SK-MEL-5 (cell line): ENCODE measurements at regions not wholly inside any gene's neighbourhood (a gene's known extent, or its start where the extent isn't known, plus 50 kb on each side); places are given as distances from the start of the nearest gene placed in this dataset.
"Not testable (repeated sequence)": the region's sequence is repeated elsewhere in the genome, so short reads cannot be mapped to it uniquely, and the experiment has no call there.

ENCODE experiments used
- DNase-seq: peaks from one replicate; pipeline ENCODE4 v3.0.0-alpha.2; 2016; ENCODE audit warnings: low read depth, low spot score
- in situ Hi-C: cut with HindIII; loops from 2 replicates; pipeline ENCODE4 v1.10.0; 2016; ENCODE audit warnings: low sequenced_read_pairs, high pct_unique_total_duplicates, low pct_unique_long_range_greater_than_20kb

DNA sequence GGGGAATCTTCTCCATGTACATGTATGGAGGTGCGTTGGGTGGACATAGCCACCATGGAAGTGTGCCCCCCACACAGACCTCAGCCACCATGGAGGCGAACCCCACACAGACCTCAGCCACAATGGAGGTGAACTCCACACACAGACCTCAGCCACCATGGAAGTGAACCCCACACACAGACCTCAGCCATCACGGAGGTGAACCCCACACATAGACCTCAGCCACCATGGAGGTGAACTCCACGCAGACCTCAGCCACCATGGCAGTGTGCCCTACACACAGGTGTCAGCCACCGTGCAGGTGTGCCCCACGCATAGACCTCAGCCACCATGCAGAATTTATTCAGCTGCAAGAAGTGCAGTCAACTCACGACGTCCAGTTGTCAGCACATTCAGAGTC, 339.7 kb downstream of the ACTR3B start:
- in situ Hi-C loops: no loop called here
- DNase-seq: no peak

DNA sequence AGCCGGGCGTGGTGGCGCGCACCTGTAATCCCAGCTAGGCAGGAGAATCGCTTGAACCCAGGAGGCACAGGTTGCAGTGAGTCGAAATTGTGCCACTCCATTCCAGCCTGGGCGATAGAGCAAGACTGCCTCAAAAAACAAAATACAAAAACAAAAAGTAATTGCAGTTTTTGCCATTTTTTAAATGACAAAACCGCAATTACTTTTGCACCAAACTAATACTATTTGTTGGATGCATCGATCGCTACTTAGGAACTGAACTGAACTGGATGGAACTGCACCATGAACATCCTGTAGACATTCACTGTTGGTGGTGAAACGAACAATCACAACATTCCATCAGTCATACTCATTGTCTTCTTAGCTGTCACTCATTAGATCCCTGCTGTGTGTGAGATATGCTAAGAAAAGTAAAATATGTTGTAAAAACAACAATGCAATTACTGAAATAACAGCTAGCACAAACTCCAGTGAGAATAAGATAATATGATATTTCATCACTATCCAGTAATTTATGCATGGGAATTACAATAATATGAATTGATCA, 341.2 kb downstream of the ACTR3B start:
- in situ Hi-C loops: no loop called here
- no peak for DNase-seq

DNA sequence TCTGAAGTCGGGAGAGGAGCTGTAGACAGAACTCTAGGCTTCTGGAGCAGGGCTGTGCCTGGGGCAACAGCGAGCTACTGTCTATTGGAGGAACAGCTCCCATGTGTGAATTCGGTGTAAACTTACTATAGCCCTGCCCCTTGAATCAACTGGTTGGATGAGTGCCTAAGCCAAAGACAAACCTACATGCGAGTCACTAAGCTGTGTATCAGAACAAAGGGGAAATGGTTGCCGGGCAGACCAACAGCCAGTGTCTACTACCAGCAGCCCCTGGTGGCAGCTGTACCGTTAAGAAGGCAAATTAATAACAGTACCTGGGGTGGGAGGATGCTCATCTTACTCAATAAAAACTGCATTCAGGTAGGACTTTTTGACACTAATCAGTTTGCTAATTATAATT, 343.6 kb downstream of the ACTR3B start:
- in situ Hi-C loops: no loop called here
- DNase-seq: peak; percentile 10

DNA sequence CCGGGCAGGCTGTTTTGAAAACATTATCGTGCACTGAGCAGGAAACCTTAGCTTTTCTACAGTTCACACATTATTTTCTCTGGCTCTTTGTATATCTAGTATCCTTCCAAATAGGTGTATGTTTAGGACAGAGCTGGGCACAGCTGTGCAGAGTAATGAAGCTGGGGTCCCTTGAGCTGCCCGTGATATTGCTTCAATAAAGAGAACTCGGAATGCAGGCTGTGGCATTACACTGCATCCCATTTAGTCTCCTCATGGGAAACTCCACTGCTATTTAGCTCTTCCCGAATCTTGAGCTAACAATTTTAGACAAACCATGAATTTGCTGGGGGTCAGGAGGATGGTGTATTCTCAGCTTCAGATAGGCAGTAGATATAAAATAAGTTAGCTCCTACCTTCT, 348.3 kb downstream of the ACTR3B start:
- no peak for DNase-seq
- in situ Hi-C loops: no loop called here

DNA sequence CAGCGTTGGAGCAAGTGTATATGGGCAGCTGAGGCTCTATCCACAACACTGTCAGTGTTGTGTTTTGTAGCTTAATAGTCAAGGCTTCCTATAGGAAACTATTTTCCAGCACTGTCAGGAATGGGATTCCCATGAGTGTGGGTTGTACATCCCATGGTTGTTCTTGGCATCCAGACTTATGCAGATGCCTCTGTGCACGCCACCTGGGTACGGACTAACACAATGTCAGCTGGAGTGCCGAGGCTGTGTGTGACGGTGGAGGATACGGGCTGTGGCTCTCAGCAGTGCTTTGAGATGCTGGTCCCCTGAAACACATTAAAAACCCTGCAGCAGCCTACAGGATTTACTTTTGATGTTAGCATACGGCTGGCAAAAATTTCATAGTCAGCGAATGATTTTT, 350.0 kb downstream of the ACTR3B start:
- no peak for DNase-seq
- in situ Hi-C loops: no loop called here

DNA sequence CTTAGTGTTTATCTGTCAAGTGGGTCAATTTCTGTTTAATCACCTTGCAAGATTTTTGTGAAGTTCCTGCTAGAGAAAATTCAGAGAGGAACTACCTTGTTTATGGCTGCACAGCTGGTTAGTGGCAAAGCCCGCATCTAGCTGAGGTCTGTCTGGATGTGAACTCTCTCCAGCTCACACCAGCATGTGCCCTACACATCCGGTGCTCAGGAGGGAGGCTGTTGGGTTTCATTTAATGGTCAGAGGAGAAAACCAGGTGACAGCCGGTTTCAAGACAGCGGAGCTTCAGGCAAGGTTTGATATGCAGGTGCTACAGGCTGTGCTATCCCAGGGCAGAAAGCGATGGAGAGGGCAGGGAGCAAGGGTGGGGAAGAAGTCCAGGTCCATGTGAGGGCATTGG, 351.1 kb downstream of the ACTR3B start:
- no peak for DNase-seq
- in situ Hi-C loops: no loop called here

DNA sequence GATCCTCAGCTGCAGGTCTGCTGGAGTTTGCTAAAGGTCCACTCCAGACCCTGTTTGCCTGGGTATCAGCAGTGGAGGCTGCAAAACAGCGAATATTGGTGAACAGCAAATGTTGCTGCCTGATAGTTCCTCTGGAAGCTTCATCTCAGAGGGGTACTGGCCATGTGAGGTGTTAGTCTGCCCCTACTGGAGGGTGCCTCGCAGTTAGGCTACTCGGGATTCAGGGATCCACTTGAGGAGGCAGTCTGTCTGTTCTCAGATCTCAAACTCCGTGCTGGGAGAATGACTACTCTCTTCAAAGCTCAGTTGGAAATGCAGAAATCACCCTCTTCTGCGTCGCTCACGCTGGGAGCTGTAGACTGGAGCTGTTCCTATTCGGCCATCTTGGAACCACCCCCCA, 362.7 kb downstream of the ACTR3B start:
- in situ Hi-C loops: not testable (repeated sequence)
- DNase-seq: peak; percentile 17

DNA sequence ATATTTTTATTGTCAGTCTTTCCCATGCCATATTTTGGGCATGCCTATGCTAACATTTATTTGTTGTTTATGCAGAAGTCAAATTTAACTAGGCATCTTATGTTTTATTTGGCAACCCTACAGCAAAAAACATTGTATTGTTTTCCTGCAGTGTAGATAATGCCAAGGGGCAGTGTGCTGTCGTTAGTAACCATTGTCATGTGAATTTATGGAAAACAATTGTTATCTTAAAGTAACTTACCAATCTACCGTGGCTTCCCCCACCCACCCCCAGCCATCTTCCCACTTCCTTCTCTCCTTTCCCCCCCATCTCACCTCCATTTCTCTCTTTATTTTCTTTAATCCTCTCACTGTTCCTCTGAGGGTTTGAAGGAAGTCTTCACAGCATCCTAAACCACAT, 370.5 kb downstream of the ACTR3B start:
- no peak for DNase-seq
- in situ Hi-C loops: no loop called here

DNA sequence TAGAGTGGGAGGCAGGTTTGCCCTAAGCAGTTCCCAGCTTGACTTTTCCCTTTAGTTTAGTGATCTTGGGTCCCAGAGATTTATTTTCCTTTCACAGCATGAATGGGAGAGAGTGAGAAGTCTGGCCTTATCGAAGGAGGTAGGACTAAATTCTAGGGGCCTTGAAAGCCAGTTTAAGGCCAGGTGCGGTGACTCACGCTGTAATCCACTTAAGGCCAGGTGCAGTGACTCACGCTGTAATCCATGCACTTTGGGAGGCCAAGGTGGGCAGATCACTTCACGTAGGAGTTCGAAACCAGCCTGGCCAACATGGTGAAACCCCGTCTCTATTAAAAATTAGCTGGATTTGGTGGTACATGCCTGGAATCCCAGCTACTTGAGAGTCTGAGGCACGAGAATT, 392.2 kb downstream of the ACTR3B start:
- in situ Hi-C loops: no loop called here
- DNase-seq: no peak

DNA sequence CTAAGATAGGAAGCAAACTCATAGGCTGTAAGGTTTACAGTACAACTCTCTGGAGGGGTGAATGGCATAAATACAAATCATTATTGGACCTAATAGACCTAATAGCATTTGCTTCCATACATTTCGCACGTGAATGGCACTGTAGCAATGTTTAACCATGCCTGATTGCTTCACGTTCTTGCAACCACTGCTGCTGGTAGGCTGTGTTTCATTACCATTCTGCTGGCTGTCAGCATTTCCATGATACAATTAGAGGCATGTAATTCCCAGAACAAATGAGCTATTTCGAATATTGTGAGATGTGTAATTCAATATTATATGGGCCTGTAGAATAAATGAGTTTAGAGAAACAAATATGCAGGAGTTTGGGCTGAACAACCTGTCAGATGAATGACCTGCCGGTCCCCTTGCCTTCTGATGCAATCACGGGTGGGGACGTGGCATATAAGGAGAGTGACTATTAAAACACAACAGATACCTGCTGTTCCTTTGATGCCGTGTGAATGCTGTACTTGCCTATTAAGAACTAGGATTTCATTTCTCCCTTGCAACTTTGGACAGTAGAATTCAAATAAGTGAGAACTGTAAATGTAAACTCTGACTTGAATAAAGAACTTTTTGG, 393.4 kb downstream of the ACTR3B start:
- no peak for DNase-seq
- in situ Hi-C loops: no loop called here

DNA sequence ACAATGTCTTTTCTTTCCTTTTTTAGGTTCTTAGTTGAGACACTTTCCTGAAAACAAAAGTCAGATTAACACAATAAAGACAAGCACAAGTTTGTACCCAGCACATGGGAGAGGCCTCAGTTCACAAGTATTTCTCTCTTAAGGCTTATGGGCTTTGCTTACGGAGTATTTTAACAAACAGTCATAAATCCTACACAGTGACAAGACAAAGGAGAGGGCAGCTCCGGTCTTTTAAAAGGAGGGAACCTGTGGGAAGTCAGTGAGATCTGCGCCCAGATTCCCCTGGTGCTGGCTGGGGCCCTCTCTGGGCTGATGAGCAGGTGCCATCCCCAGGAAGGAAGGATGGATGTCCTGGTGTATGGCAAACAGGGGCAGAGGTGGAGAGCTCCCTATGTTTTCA, 398.6 kb downstream of the ACTR3B start:
- no peak for DNase-seq

DNA sequence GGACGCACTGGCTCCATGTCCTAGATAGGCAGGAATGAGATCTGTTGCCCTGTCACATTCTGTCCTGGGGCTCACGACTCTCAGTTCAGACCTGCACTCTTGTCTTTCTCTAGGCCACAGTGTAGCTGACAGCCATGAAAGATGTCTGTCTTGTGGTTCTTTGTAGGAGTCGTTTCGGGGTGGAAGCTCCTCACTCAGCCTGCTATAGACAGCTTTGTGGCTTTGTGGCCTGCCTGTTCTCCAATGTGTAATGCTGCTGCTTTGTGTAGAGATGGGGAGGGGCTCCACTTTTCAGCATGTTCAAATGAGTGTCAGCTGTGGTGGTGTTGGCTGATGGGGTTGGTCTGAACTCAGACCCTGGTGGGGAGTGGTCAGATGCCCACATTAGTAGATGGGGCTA, 410.7 kb downstream of the ACTR3B start:
- no peak for DNase-seq
- in situ Hi-C loops: no loop called here

More for the DNA sequence above, 398.6 kb downstream of the ACTR3B start:
- in situ Hi-C loops: no loop called here

DNA sequence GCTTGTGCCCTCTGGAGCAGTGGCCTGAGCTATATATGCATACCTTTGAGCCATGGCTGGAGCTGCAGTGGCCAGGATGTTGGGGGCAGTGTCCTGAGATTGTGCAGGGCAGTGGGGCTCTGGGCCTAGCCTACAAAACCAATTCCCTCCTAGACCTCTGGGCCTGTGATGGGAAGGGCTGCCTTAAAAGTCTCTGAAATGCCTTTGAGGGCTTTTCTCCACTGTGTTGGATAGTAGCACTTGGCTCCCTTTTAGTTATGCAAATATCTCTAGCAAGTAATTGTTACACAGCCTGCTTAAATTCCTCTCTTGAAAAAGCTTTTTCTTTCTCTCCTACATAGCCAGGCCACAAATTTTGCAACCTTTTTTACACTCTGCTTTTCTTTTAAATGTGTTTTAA, 426.4 kb downstream of the ACTR3B start:
- in situ Hi-C loops: no loop called here
- DNase-seq: no peak

DNA sequence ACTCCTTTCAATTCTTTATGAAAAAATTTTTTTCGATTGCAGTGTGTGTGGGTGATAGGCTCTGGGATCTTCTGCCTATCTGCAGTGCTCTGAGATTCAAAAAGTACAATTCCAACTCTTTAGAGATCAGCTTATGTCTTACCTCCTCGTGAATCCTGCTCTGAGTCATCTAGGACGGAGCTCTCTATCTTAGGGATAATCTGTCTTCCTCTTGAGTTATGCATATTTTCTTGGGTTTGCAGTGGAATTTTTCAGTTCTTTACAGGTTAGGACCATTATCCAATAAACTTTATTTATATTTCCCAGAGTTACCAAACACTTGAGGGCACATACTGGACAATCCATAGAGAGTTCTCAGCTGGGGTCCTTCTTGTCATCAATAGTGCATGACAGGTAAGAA, 428.6 kb downstream of the ACTR3B start:
- no peak for DNase-seq
- in situ Hi-C loops: no loop called here

DNA sequence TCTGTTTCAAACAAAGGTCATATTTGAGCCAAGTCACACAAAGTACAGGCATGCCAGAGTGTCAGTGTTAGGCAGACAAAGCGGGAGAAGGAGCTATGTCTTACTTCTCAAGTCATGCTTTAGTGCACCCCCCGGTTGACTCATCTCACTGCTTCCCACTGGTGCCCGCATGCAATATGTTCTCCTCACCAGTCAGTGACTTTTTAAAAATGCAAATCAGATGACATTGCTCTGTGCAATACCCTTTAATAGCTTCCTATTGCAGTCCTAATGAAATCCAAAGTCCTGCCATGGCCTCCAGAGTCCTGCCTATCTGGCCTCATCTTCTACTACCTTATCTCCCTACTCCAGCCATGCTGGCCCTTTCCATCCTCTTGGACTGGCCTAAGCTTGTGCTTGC, 429.1 kb downstream of the ACTR3B start:
- DNase-seq: peak; percentile 20
- in situ Hi-C loops: no loop called here

DNA sequence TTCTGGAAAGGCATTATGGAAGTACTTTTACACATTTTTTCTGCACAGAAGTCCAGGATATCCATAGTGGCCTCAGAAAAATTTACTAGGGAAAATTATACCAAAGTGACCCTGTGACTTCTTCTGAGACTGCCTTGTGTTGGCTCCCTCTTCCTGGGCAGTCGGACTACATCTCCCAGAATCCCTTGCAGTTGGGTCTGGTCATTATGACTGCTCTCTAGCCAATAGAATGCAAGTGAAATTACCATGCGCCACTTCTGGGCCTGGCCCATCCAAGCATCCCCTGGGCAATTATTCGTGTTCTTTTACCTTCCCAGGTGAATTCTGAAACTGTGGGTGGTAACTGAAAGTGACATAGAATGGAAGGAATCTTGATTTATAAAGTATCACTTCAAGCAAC, 430.9 kb downstream of the ACTR3B start:
- in situ Hi-C loops: no loop called here
- DNase-seq: peak; percentile 86

DNA sequence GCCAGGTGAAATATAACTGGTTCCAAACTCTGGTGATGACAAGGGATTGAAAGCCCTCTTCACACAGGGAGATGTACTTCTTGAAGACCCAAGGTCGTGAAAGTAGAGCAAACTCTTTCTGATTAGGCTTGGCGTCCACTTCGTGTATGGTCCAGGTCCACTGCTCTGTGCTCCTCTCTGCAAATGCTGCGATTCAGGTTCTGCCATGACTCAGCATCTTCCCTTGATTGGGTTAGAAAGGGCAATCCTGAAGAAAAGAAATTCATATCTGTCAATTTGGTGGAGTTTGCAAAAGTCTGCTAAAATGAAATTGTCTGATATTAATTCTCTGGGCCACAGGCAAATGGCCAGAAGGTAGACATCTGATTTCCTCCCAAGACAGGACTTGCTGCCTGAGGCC, 431.4 kb downstream of the ACTR3B start:
- in situ Hi-C loops: no loop called here
- DNase-seq: no peak

DNA sequence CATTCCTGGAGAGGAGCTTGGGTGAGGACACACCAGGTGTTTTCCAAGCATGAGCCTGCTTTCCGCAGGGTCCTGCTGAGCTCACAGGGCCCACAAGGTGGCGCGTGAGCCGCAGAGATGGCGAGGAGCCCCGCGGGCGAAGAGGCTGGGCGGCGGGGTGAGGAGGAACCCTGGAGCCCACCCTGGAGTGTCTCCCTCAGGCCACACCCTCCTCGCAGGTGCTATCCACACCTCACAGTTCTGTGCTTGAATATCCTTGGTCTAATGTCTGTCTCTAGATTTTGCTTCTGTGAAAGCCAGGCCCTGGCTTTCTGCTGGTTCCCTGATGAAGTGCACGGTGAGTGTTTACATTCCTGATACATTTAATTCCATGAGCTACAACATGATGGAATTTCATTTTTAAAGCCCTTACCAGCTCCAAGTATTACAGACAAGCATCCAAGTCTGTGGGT, 433.6 kb downstream of the ACTR3B start:
- DNase-seq: peak; percentile 61

DNA sequence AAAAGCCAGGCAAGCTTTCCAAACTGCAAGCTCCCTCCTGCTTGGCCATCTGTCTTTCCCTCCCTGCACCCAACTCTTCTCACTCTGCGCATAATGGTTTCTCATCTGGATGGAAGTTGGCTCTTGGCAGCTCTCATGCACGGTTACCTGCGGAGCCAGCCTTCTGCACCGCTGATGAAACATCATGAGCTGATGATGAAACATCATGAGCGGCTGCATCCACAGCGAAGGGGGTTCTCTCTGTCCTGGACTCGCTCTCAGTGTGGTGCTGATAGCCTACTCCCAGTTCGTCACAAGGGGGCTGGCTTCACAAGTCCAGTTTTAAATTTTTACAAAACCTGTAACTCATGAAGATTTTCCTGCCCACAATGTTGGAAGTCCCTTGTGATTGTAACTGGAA, 457.5 kb downstream of the ACTR3B start:
- in situ Hi-C loops: no loop called here

More for the DNA sequence above, 433.6 kb downstream of the ACTR3B start:
- in situ Hi-C loops: no loop called here

DNA sequence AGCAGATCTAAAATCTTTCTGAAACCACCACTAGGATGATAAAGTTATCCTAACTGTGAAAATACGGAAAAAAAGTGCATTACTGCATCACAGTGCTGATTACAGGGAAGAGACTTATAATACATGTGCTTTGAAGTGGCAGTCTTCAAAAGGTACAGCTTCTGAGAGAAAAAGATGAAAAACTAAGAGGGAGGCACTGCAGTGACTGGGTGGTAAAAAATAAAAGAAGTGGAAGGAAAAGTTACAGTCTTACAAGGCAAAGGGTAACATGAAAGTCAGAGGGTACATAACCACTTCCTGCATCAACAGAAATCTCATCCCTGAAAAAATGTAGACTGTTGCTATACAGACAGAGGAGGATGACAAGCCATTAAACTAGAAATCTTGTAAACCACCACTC, 465.3 kb downstream of the ACTR3B start:
- no peak for DNase-seq
- in situ Hi-C loops: no loop called here

More for the DNA sequence above, 457.5 kb downstream of the ACTR3B start:
- no peak for DNase-seq
